KG1 (cell line): ENCODE measurements at regions not wholly inside any gene's neighbourhood (a gene's known extent, or its start where the extent isn't known, plus 50 kb on each side); places are given as distances from the start of the nearest gene placed in this dataset.

Experiments
- DNase-seq: peaks from one replicate; lab custom pipeline; 2025; lab: John Stamatoyannopoulos, UW

DNA sequence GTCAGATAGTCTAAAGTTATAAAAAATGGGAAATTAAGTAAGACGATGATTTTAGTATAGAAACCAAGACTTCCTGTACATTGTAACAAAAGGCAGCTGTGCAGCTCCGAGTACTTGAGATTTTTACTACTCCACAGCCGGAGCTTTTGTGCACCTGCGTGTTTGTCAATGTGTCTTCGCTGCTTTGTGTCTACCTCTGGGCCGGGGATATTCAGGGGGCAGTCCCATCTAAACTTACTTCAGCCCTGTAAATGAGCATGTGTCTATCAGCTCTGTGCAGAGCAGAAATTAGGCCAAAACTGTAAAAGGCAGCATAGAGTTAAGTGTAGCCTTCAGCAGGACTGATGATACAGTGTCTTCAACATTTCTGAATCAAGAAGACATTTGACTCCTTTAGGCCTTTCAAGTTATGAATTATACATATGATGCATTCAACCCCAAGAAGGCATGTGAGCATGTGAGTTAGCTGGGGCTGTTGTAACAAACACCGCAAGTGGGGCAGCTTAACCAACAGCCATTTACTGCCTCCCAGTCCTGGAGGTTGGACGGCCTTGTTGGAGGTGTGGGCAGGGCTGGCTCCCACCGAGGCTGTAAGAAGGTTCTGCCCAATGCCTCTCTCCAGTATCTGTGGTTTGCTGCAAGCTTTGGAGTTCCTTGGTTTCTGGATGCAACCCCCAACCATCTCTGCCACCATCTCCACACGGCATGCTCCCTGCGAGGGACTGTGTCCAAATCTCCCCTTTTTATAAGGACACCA, 191.0 kb upstream of the IRS2 start:
- no peak for DNase-seq

DNA sequence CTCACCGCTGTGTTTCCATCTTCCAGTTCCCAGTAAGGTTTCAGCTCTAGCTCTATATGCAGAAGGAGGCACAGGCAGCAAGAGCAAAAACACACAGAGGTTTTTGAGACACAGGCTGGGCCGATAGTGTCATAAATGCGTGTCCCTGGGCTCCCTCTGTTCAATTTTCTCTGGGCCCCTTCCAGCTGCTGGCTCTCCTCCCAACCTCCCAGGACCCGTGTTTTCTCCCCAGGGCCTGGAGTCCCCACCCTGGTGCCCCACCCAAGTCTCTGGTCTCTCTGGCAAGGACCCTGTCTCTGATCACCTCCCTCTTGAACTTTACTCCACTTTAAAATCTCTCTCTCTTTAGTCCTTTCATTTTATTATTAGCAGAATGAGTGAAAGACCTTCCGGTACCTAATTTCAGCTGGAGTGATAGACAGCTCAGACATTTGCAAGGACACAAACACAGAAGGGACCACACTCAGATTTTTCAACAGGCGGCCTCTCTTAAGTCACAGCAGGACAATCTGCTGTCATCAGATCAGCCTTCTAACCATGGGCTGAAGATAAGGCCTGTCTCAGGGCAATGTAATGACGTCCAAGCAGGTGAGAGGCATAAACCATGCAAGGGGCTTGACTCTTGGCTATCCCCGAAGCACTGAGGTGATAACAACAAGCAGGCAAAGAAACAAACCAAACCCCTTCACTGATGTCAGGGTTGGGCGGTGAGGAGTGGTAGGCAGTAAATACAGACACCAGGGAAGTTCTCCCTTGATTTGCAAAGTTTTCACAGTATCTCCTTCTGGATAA, 190.0 kb upstream of the IRS2 start:
- no peak for DNase-seq

DNA sequence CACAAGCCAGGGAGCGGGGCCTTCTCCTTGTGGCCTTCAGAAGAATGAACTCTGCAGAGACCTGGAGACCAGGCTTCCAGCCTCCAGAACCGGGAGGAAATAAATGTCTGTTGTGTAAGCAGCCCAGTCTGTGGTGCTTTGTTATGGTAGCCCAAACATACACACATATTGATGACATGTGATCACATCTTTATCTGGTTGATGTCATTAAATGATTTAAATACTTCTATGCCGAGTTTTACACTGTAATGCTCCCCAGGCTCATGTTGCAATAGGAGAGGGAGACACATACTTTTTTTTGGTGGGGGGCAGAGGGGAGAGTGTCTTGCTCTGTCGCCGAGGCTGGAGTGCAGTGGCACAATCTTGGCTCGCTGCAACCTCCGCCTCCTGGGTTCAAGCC, 188.0 kb upstream of the IRS2 start:
- no peak for DNase-seq

DNA sequence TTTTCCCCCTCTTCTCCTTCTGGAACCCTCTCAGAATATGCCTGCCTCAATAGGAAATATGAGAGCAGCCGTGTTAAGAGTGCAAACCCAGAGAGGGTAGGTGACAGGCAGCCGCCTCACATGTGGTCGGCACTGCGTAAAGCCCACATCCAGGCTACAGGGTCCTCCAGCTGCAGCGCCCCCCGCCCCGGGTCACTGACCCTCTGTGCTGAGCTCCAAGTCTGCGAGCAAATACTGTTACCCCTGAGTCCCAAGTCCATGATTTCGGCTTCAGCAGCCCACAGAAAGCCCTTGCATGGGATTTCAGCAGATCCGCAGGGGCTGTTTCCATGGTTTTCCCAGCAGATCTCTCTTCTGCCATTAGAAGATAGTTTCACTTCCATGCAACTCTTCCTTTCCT, 186.9 kb upstream of the IRS2 start:
- no peak for DNase-seq

DNA sequence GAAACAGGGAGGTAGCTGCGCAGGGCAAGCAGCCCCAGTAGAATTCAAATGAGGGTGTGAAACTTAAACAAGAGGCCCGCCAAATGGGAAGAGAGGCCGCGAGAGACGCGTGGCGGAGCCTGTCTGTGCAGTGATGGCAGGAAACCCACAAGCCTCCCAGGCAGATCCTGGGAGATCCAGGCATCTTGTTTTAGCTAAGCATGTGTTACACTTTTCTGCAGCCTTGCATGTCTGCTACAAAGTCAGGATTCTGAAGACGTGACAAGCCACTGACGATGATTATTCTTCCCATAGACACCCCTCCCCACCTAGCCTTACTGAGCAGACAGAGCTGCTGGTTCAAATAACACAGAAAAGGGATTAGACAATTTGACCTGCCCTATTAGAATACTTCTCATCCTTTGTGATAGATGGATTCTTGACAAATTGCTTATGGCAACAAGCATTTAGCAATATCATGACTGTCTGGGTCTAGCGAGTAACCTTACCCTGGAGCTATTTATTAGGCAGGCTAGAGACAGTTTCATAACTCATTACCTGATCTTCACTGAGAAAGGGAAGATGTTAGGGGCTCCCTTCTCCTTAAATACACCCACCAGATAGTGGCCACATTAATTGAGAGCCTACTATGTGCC, 185.2 kb upstream of the IRS2 start:
- no peak for DNase-seq

DNA sequence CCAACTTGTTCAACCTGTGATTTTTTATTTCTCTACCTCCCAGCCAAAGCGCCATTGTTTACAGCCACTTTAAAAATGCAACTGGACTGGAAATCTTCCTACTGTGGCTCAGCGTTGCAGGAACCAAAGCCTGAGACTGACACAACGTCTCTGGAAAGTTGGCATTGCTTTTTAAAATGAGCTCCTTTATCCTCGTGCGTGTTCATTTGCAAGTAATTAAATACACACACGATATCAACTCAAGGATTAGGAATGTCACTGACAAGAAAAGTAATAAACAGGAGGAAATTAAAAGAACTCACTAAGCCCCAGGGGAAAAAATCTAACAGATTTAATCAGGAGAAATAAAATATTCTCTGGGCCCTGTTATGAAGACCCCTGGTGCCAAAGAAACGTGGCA, 184.6 kb upstream of the IRS2 start:
- DNase-seq: no peak

DNA sequence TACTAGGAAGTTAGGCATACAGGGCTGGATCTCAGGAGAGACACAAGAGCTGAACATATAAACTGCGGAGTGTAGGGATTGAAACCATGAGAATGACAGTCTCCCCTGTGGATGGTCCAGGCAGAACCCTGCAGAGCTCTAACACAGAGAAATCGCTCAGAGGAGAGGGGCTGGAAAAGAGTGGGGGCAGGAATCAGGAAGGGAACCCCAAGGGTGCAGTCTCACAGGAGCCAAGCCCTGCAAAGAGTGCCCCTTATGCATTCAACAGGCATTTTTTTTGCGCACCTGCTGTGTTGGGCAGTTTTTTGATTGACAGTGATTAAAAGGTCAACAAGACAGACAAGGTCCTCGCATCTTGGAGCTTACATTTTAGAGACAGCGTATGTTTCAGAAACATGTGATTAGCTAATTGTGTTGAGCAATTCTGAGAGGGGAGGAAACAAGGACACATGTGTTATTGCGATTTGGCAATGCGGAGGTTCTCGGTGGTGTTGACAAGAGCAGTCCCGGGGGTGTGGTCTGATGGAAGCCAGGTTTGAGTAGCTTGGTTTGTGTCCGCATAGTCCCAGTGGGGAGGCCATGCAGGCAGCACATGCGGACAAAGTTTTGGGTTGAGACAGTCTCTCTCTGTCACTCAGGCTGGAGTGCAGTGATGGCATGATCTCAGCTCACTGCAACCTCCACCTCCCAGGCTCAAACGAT, 182.6 kb upstream of the IRS2 start:
- DNase-seq: no peak

DNA sequence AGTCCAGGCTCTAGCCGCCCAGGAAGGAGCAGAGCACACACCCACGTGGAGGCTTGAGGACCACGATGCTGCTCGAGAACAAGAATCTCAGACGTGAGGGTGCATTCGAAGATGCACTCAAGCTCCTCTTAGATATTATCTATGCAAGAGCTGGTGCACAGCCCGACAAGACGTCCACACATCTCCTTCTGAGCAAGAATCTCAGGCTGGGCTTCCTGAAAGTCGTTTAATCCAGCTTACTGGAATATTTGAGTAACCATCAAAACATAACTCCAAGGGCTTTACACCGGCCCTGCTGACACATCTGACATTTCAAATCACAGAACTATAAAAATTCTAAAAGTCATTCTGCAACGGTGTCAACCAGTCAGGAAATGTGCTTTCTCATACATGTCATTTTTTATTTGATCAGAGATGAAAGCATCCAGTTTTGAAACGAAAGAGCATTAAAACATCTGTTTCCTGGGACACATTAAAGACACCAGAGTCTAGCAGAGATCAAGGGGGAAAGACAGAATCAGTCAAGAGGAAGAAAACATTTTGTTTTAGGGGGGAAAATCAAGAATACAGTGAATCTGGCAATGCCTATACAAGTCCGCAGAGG, 177.7 kb upstream of the IRS2 start:
- no peak for DNase-seq

DNA sequence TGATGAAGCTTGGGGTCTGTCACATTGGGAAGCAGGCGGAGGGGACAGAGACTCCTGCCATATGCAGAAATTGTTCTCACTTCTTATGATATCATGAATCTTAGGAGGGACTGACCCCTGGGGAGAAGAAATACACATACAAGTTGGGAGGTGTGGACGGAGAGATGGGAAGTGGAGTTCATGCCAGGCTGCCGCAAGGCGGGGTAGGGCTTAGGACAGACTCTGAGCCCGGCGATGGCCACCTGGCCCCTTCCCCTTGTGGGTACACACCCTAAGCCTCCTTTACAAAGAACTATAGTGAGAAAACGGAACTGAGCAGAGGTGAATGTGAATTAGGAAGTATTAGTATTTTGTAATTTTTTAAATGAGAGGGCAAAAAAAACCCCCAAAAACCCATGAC, 177.0 kb upstream of the IRS2 start:
- DNase-seq: no peak

DNA sequence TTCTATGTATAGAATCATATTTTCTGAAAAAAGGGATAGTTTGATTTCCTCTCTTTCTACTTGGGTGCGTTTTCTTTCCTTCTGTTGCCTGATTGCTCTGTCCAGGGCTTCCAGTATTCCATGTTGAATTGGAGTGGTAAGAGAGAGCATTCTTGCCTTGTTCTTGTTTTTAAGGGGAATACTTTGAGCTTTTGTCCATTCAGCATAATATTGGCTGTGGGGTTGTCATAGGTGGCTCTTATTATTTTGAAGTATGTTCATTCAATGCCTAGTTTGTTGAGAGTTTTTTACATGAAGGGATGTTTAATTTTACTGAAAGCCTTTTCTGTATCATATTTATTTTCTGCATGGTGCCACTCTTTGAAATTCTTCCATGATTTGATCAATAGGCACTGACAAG, 173.5 kb upstream of the IRS2 start:
- DNase-seq: no peak

DNA sequence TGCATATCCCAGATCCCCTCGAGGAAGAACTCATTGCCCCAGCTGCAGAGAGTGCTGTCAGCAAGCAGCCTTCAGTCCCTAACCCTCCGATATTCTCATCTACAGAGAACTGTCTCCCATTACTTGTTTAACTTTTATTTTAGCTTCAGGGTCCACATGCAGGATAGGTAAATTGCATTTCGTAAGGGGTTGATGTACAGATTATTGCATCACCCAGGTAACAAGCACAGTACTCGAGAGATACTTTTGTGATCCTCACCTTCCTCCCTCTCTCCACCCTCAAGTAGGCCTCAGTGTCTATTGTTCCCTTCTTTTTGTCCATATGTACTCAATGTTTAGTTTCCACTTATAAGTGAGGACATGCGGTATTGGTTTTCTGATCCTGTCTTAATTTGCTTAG, 171.5 kb upstream of the IRS2 start:
- no peak for DNase-seq

DNA sequence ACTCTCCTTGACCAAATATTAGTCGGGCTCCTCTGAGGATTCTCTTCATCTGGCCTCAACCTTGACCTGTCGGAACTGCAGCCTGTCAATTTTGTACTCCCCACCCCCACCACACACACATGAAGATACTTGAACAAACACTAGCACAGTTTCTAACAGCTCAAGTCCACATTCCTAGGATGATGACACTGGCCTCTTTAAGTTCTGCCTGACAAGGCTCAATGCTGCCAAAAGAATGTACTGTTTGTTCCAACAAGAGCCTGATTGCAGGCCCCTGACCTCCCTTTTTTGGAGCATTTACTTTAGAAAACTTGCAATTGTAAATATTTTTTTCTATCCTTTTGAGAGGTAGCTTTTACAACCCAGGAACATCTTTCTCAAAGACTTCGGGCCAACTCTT, 169.2 kb upstream of the IRS2 start:
- no peak for DNase-seq

DNA sequence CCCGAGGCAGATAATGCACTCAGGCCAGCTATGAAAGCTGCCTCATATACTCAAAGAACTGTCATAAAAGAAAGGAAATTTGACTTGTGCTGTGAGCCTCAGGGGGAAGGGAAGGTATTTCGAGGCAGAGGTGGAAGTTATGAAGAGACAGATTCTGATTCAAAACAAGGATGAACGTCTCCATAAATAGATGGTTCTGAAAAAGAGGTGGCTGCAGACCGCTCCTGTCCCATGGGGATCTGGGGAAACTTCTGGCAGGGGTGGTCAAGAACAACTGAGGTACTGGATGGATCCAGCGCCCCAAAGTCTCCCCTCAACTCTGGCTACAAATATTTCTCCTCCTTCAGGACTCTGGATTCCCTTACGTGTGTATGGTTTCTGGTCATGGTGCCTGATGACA, 168.1 kb upstream of the IRS2 start:
- DNase-seq: no peak

DNA sequence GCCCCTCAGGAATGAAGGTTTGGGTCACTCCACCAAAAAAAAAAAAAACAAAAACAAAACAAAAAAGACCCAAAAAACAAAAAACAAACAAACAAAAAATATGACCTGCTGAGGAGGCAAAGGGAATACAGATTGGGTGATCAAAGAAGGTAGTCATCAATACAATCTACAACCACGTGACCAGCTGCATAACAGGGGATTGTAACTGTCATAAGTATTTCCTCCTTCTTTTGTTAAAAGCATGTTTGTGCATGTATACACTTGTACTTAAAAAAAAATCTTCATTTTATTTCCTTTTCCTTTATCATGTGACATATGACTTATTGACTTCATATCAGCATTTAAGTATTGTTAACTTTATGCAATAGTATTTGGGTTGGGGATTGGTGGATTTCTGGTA, 165.1 kb upstream of the IRS2 start:
- DNase-seq: no peak

DNA sequence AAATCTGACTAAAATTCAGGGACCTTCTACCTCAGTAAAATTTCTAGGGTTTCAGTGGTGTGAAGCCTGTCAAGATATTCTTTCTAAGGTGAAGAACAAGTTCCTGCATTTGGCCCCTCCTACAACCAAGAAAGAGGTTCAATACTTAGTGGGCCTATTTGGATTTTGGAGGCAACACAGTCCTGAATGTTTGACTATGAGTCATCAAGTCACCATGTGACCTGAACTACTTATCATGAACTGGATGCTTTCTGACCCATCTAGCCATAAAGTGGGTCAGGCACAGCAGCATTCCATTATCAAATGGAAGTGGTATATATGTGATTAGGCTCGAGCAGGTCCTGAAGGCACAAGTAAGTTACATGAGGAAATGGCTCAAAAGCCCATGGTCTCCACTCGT, 163.0 kb upstream of the IRS2 start:
- no peak for DNase-seq

DNA sequence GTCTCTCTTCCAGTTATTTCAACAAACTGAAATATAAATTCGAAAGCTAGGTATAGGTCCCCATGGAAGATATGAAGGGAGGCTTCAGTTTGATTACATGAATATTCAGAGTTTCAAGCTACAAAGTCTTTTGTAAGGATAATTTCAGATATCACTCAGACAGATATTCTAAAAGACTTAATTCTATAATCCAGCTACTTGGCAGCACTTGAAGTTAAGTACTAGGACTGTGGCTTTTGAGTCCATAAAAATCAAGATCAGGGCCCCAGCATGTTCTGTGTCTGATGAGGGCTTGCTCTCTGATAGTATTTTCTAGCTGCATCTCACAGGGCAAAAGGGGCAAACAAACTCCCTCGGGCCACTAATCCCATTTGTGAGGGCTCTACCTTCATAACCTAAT, 160.6 kb upstream of the IRS2 start:
- DNase-seq: no peak

DNA sequence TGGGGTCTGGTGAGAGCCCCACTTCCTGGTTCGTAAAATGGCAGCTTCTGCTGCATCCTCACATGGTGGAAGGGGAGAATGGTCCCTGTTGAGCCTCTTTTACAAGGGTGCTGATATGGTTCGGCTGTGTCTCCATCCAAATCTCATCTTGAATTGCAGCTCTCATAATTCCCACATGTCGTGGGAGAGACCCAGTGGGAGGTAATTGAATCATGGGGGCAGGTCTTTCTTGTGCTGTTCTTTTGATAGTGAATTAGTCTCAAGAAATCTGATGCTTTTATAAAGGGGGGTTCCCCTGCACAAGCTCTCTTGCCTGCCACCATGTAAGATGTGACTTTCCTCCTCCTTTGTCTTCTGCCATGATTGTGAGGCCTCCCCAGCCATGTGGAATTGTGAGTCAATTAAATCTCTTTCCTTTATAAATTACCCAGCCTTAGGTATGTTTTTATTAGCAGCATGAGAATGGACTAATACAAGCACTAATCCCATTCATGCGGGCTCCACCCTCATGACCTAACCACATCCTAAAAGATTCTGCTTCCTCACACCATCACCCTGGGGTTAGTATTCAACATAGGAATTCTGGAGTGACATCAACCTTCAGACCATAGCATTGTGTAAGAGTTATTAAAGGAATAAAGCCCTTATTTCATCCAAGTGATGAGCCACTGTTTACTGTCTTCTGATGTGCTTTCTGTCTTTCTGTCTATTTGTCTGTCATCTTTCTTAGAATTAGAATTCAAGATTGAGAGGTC, 159.0 kb upstream of the IRS2 start:
- DNase-seq: no peak

DNA sequence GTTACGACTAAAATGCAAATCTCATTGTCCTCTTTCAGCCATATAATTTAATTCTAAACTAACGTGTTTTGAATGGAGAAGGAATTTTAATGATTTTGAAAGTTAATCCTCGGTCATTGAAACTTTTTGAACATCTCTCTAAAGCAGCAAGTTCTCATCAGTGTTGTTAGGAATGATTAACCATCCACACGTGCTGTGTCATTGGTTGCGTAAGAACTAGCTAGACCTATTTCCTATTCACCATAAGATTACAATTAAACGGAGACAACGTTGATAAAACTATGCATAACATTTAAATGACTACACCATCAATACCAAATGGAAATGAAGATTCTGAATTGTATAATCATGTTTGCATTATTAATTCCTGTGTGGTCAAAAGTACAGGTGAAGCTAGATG, 155.6 kb upstream of the IRS2 start:
- DNase-seq: no peak

DNA sequence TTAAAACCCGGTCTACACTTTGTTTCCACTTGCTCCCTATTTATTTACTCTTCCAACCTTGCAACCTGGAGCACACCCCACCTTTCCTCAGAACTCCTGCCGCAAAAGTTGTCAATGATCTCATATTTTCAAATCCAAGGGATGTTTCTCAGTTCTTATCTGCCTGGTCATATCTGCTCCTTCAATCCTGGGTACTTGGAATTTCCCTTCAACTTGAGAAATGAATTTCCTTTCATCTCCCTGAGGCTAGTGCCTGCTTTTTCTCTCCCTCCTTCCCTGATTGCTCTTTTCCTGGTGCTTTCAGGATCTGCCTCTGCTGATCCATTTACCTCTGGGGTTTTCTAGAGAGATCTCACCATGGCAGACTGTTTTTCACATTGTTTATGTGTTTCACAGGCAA, 154.8 kb upstream of the IRS2 start:
- DNase-seq: no peak

DNA sequence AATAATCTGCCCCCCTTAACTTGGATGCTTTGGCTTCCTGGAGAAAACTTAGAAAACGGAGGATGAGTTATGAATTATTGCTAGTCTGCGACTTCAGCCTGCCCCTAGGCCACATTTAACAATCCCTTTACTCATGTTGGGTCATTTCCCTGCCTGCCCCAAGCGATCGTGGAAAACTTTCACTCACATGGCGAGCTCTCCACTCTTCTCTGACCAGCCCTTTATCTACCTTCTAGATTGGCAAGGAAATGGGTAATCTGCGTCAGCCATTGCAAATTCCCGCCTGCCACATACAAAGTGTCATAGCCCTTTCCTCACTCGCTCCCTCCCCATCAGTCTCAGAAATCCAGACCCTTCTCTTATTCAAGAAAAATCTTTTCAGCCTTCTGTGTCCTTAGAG, 154.3 kb upstream of the IRS2 start:
- no peak for DNase-seq

DNA sequence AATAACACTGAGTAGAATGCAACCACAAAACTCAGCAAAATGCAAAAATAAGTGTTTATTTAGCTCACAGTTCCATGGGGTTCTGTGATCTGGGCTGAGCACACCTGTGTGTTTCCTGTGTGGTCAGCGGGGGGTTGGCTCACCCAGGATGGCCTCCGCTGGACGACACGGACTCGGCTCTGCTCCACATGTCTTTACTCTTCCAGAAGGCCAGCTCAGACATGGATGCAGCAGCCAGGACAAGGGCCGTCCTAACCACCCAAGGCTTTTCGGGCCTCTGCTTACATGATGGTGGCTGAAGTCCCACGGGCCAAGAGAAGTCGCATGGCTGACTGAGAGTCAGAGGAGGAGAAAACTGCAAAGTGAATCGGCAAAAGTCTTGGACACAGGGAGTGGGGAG, 153.5 kb upstream of the IRS2 start:
- no peak for DNase-seq

DNA sequence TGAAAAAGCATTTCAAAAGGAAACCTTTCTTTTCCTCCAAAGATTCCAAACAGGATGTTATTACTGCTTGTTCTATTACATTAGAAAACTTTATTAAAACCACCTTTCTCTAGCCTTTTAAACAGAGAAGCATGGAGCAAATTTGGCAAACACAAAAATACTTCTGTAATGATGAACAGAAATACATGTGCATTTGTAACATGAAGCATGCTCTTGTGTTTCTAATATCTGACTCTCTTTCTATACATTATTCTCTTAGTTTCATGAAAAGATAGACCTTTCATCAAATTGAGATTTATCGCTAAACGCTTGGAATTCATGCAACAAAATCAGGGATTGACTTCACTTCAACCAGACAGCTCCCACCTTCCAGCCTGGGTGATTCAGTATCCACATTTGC, 152.8 kb upstream of the IRS2 start:
- DNase-seq: no peak
